Spinal cord (tissue), 9 donors: ENCODE measurements at regions not wholly inside any gene's neighbourhood (a gene's known extent, or its start where the extent isn't known, plus 50 kb on each side); places are given as distances from the start of the nearest gene placed in this dataset.
"Not testable (repeated sequence)": the region's sequence is repeated elsewhere in the genome, so short reads cannot be mapped to it uniquely, and the experiment has no call there.

ENCODE experiments used
- DNase-seq, 6 donors: peaks; one replicate each; pipeline versions ENCODE4 v3.0.0 to v3.0.0-alpha.2; 2013 to 2015; ENCODE audit warnings: low spot score in 6 of 6, low read depth in 4 of 6
- H3K27ac ChIP-seq: one replicate; pipeline ENCODE4 v1.5.1; 2013; ENCODE audit warnings: low read depth, low read length, control low read depth
- H3K27me3 ChIP-seq: one replicate; pipeline ENCODE4 v1.6.1; 2013; ENCODE audit warnings: low read length; ENCODE audit not compliant: control insufficient read depth, insufficient read depth
- H3K36me3 ChIP-seq: one replicate; pipeline ENCODE4 v1.6.1; 2013; ENCODE audit warnings: low read length; ENCODE audit not compliant: control insufficient read depth, insufficient read depth
- H3K4me1 ChIP-seq: one replicate; pipeline ENCODE4 v1.6.1; 2013; ENCODE audit warnings: low read length; ENCODE audit not compliant: control insufficient read depth, insufficient read depth
- H3K4me3 ChIP-seq: one replicate; pipeline ENCODE4 v1.5.1; 2013; ENCODE audit warnings: low read depth, low read length, control low read depth
- H3K9me3 ChIP-seq: one replicate; pipeline ENCODE4 v1.6.1; 2013; ENCODE audit warnings: low read length; ENCODE audit not compliant: control insufficient read depth, insufficient read depth
- WGBS: methylation state at CpG from one replicate; pipeline ENCODE4 v1.1.5; 2013; ENCODE audit warnings: missing lambda C conversion rate; ENCODE audit not compliant: insufficient coverage; 5-methylcytosine and 5-hydroxymethylcytosine counted together
- donor health status: healthy.

DNA sequence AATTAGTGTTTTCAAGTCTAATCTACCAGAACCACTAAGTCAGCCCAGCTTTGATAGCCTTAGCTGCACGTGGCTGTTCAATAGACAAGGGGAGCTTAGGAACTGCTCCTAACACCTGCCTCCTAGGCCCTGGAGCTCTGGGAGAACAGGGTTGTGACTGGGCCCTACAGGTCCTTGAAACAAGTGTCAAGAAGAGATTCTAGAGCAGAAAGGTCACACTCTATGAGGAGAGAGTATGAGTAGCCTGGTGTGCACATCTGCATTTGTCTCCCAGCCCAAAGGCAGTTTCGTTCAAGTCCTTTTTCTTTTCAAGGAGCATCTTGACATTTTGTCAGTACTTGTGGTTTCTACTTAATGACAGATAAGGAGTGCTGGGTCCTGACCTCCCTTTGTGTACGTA, 206.1 kb downstream of the PRELID2 start:
- Histone ChIP-seq H3K4me3 (no peak overlapping the region), H3K27me3 (no peaks in the 10 kb centered on the region), H3K27ac (no peak overlapping the region), H3K36me3 (no peaks in the 10 kb centered on the region), H3K9me3 (peaks cover 1% of the 10 kb centered on the region), H3K4me1 (no peaks in the 10 kb centered on the region)
- peak in 1 of 6 donors; percentile 2 for DNase-seq
- WGBS = 90% methylated on average over 2 of the region's 3 CpGs

- Histone ChIP-seq H3K4me1 (no peaks in the 10 kb centered on the region), H3K27me3 (no peaks in the 10 kb centered on the region), H3K4me3 (no peak overlapping the region), H3K27ac (no peak overlapping the region), H3K36me3 (no peaks in the 10 kb centered on the region), H3K9me3 (peaks cover 1% of the 10 kb centered on the region)
- peak in 1 of 6 donors; percentile 11 for DNase-seq
- WGBS = 60% methylated on average over 1 of the region's 4 CpGs
Measured at GRCh38 chr5:145628525-145628924, 206.6 kb downstream of the PRELID2 start.

DNA sequence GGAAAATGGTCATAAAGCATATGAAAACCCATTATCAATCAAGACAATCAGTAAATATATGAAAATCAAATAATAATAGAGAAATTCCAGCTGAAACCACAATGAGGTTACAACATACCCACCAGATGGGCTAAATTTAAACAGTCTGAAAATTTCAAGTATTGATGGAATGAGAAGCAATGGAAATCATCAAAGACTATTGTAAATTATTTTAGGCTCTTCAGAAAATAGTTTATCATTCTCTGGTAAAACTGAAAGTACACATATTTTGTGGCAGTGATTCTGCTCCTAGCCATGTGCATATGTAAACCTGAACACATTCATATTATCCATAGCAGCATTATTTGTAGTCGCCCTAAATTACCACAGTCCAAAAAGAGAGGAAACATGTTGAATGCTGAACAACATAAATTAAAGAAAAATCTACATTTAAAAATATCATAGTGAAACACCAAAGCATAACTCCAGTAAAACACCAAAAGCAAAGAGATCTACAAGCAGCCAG, 215.3 kb downstream of the PRELID2 start:
- no CpG with 5 or more reads among the region's 1 CpG for WGBS
- no peak overlapping the region for H3K4me3 ChIP-seq
- no peak for DNase-seq
- H3K27ac ChIP-seq = no peak overlapping the region
- peaks cover 1% of the 10 kb centered on the region for H3K9me3 ChIP-seq
- no peaks in the 10 kb centered on the region for H3K36me3 ChIP-seq
- no peaks in the 10 kb centered on the region for H3K27me3 ChIP-seq
- no peaks in the 10 kb centered on the region for H3K4me1 ChIP-seq

GRCh38 chr5:145616739-145617138, 218.4 kb downstream of the PRELID2 start:
- H3K27me3 ChIP-seq, H3K36me3 ChIP-seq, H3K4me3 ChIP-seq, H3K27ac ChIP-seq, DNase-seq, H3K9me3 ChIP-seq, H3K4me1 ChIP-seq: not testable (repeated sequence)
- no CpG with 5 or more reads among the region's 7 CpGs for WGBS

DNA sequence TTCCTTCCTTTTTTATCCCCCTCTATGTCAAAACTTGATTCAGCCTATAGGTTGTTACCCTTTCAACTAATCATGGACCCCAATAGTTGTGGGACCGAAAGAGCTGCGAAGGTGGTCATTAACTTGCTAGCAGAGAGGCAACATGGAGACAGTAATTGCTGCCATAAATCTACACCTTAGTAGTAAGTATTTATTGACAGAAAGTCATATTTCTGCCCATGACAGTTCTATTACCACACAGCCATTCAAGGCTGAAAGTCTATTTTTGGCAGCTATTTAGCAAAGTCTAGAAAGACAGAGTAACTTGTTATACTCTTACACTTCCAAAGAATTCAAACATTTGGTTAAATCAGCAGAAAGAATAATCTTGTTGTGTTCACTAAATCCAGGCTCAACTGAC, 236.2 kb downstream of the PRELID2 start:
- no peaks in the 10 kb centered on the region for H3K27me3 ChIP-seq
- no CpG with 5 or more reads among the region's 2 CpGs for WGBS

GRCh38 chr5:145598184-145598583, 237.0 kb downstream of the PRELID2 start:
- H3K27ac ChIP-seq = no peak overlapping the region
- no peaks in the 10 kb centered on the region for H3K4me1 ChIP-seq
- no peak overlapping the region for H3K4me3 ChIP-seq
- DNase-seq = no peak
- H3K36me3 ChIP-seq = no peaks in the 10 kb centered on the region
- H3K27me3 ChIP-seq = no peaks in the 10 kb centered on the region
- 75% methylated on average over 1 of the region's 5 CpGs for WGBS
- no peaks in the 10 kb centered on the region for H3K9me3 ChIP-seq

More for the DNA sequence above, 236.2 kb downstream of the PRELID2 start:
- Histone ChIP-seq H3K27ac (no peak overlapping the region), H3K9me3 (no peaks in the 10 kb centered on the region), H3K4me3 (no peak overlapping the region), H3K36me3 (no peaks in the 10 kb centered on the region), H3K4me1 (no peaks in the 10 kb centered on the region)
- DNase-seq = peak in 1 of 6 donors; percentile 16

DNA sequence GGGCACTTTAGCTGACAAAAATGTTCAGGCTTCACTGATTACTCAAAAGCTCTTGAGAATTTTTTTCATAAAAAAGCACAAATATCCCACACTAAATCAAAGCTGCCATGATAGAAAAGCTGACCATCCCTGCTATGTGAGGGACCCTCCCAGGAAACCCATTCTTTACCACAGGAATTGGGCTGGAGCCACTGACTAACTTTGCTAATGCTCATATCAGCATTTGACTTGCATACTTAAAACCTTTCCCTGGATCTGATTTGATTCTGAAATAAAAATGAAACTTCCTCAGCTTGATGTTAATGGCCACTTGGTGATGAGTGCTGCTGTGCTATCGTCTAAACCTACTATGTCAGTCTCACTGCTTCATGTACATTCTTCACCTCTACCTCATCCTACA, 243.6 kb downstream of the PRELID2 start:
- no peak for DNase-seq
- H3K27me3 ChIP-seq = no peaks in the 10 kb centered on the region
- no CpG with 5 or more reads among the region's 1 CpG for WGBS
- no peaks in the 10 kb centered on the region for H3K4me1 ChIP-seq
- no peak overlapping the region for H3K4me3 ChIP-seq
- H3K36me3 ChIP-seq = no peaks in the 10 kb centered on the region
- H3K9me3 ChIP-seq = no peaks in the 10 kb centered on the region
- no peak overlapping the region for H3K27ac ChIP-seq

DNA sequence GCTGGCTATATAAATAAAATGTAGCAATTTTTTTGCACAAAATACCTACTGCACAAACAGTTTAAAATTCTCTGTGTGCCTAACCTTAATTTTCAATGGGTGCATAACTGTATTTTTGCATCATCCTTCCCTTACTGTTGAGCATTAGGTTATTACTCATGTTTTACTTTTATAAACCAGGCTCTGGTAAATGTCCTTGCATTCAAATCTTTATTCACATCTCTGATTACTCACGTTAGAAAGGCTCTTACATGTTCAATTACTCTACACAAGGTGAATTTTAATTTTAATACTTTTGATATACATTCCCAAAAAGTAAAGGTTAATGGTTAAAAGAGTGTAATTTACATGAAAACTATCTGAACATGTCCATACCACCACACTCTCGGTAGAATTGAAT, 246.1 kb downstream of the PRELID2 start:
- Histone ChIP-seq H3K4me1 (no peaks in the 10 kb centered on the region), H3K36me3 (no peaks in the 10 kb centered on the region), H3K27ac (no peak overlapping the region), H3K9me3 (no peaks in the 10 kb centered on the region), H3K27me3 (no peaks in the 10 kb centered on the region), H3K4me3 (no peak overlapping the region)
- no peak for DNase-seq
- no CpG with 5 or more reads among the region's 2 CpGs for WGBS

DNA sequence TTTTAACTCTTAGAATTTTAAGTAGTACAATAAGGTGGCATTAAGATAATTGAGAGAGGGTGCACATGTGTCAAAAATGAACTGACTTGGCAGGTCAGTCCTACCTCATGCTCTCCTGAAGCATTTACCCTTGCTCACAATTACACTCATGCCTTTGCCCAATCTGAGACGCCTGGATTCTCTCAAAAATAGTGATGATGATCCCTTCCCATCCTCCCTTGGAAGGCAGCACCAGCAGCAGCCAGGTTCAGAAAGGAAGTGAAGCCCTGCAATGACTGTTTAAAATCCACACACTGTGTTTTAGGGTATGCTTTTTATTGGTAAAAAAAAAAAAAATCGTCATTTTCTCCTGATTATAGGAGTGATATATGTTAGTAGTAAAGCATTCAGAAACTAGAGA, 246.6 kb downstream of the PRELID2 start:
- Histone ChIP-seq H3K4me1 (no peaks in the 10 kb centered on the region), H3K27me3 (no peaks in the 10 kb centered on the region), H3K4me3 (no peak overlapping the region), H3K36me3 (no peaks in the 10 kb centered on the region), H3K27ac (no peak overlapping the region), H3K9me3 (no peaks in the 10 kb centered on the region)
- no peak for DNase-seq
- no CpG with 5 or more reads among the region's 2 CpGs for WGBS

DNA sequence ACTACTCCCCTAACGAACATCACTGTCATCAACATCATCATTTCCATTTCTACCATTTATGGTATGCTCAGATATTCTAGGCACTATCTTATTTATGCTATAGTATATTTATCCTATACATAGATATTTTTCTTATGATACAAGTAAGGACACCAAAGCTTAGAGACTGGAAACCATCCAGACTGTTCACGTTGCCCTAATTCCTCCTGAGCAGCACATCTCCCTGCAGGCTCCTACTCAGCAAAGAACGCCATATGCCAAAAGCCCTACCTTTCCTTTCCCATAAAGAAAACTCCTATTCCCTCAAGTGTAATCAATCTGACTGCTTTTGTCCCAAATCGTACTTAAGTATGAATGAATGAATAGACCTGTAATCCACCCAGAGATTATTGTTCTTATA, 247.0 kb downstream of the PRELID2 start:
- Histone ChIP-seq H3K36me3 (no peaks in the 10 kb centered on the region), H3K27ac (no peak overlapping the region), H3K27me3 (no peaks in the 10 kb centered on the region), H3K9me3 (no peaks in the 10 kb centered on the region), H3K4me3 (no peak overlapping the region), H3K4me1 (no peaks in the 10 kb centered on the region)
- peak in 1 of 6 donors; percentile 31 for DNase-seq
- no CpG with 5 or more reads among the region's 4 CpGs for WGBS
